H54 (cell line): ENCODE measurements at regions not wholly inside any gene's neighbourhood (a gene's known extent, or its start where the extent isn't known, plus 50 kb on each side); places are given as distances from the start of the nearest gene placed in this dataset.
A peak's percentile ranks its signal among the peaks of the same experiment; 100 is the strongest.

ENCODE experiments used
- DNase-seq: peaks from one replicate; pipeline ENCODE4 v3.0.0; 2011; ENCODE audit warnings: low spot score, mixed read lengths; ENCODE audit not compliant: insufficient read length
- FAIRE-seq: peaks from 3 replicates; lab custom pipeline; 2011; peaks lifted over from hg19 to GRCh38; lab: Jason Lieb, UNC
- POLR2A ChIP-seq: IDR thresholded peaks from 2 replicates; pipeline ENCODE4 v1.6.1; 2011; ENCODE audit warnings: low read depth, mild to moderate bottlenecking, low read length

GRCh38 chr10:108203905-108204527, 1039.5 kb upstream of the SORCS1 start:
- no peak for FAIRE-seq
- DNase-seq, result no peak
- no peak for TF ChIP-seq POLR2A

DNA sequence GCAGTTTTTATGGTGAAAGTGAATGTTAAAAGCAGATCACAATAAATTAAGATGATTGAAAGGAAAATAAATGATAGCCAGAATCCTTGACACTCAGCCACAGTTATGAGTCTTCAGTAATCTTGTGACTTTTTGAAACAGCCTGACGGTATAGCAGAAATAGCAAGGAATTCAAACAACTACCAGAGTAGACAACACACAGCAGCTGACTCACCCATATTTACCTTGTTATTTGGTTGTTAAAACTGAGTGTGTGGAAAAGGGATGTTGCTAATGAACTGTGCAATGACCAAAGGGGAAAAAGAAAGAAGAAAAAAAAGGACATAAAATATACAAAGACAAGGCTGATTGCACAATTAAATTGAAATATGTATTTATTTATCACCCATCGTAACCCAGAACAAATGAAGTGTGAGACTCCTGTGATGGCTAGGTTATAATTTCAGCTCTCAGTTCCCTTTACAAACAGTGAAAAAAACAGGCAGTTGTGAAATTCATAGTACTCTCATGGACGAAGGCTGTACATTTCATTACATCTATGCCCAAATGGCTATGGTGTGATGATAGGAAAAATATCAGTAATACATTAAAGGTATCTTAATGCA, 1023.0 kb upstream of the SORCS1 start:
- no peak for DNase-seq
- FAIRE-seq, result no peak
- no peak for TF ChIP-seq POLR2A

DNA sequence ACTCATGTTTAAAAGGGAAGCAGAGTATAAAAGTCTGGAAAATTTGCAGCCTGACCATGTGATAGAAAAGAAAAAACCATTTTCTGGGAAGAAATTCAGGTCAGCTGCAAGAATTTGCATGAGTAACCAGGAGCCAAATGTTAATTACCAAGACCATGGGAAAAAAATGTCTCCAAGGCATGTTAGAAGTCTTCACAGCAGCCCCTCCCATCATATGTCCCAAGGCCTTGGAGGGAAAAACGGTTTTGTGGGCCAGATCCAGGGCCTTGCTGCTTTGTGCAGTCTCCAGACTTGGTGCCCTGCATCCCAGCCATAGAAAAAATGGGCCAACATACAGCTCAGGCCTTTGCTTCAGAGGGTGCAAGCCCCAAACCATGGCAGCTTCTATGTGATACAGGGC, 1019.6 kb upstream of the SORCS1 start:
- TF ChIP-seq POLR2A, result no peak
- FAIRE-seq (no peak), DNase-seq (no peak)

DNA sequence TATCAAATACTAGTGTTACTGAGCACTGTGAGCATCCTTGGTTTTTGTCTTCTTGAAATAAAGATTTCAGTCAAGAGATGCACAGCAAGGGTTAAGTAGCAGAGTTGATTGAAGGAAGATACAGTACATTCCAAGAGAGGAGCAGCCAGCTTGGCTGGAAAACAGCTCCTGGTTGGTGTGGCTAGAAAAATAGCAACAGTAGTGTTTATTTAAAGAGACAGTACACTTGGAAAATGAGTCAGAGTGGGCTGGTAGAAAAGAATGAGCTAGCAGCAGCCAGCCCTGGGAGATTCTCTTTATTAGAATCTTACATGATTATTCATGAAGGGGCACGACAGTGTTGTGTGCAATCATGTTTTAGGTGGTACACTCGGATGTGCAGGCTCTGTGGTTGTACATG, 1016.4 kb upstream of the SORCS1 start:
- DNase-seq (peak; percentile 5), FAIRE-seq (no peak)
- TF ChIP-seq POLR2A, result no peak

- FAIRE-seq (no peak), DNase-seq (no peak)
- no peak for TF ChIP-seq POLR2A
These were observed 1005.3 kb upstream of the SORCS1 start for GRCh38 chr10:108169846-108170245.

DNA sequence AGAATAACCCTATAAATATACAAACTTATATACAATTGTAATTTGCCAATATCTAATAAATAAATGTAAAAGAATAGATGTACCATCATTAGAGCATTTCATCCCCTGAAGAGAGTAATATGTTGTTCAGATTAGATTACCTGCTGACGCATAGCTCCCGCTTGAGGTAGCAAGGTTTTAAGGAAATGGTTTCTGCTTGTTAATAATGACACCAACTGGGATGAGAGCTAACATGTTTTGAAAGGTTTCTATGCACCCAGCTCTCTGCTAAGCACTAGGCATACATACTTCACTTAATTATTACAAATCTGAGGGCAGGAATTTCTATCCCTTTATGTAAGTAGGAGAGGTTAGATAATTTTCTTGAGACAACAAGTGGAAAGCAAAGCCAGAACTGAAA, 1003.3 kb upstream of the SORCS1 start:
- no peak for TF ChIP-seq POLR2A
- no peak for DNase-seq

GRCh38 chr10:108166401-108166800, 1001.9 kb upstream of the SORCS1 start:
- no peak for FAIRE-seq
- no peak for DNase-seq
- no peak for TF ChIP-seq POLR2A

More for the DNA sequence above, 1003.3 kb upstream of the SORCS1 start:
- FAIRE-seq, result no peak

DNA sequence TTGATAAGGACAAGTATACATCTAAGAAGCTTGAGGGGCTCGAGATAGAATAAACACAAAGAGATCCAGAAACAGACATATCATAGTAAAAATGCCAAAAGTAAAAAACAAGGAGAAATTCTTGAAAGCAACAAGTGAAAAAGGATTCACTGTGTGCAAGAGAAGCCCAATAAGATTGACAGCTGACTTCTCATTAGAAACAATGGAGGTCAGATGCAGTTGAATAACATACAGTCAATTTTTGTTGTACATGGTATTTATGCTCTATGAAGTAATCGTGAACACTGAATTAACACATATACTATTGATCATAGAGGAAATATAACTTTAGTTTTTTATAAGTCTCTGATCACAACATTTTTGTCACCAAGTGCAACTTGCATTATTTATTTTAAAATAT, 982.8 kb upstream of the SORCS1 start:
- TF ChIP-seq POLR2A, result no peak
- DNase-seq (no peak), FAIRE-seq (no peak)

DNA sequence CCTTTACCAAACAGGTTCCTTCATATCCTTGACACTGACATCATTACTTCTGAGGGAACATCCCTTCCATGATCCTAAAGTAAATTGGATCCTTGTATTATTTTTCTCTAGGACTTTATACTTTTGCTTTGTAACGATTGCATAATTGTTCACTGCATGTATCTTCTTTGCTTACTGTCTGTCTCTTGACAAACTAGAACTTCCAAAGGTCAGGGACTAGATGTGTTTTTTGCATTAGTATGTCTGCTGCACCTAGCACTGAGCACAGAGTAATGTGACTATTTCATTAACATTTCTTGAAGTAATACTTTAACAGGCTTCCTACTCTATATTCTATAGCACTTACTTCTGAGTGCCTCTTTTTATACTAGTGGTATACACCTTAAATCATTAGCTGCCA, 976.6 kb upstream of the SORCS1 start:
- FAIRE-seq (no peak), DNase-seq (no peak)
- no peak for TF ChIP-seq POLR2A

GRCh38 chr10:108132303-108132702, 967.8 kb upstream of the SORCS1 start:
- no peak for TF ChIP-seq POLR2A
- DNase-seq (no peak), FAIRE-seq (no peak)

- no peak for TF ChIP-seq POLR2A
- FAIRE-seq (no peak), DNase-seq (no peak)
These were observed 966.1 kb upstream of the SORCS1 start for GRCh38 chr10:108130575-108130974.

- DNase-seq (no peak), FAIRE-seq (no peak)
- TF ChIP-seq POLR2A, result no peak
These were observed 947.7 kb upstream of the SORCS1 start for GRCh38 chr10:108112218-108112617.

DNA sequence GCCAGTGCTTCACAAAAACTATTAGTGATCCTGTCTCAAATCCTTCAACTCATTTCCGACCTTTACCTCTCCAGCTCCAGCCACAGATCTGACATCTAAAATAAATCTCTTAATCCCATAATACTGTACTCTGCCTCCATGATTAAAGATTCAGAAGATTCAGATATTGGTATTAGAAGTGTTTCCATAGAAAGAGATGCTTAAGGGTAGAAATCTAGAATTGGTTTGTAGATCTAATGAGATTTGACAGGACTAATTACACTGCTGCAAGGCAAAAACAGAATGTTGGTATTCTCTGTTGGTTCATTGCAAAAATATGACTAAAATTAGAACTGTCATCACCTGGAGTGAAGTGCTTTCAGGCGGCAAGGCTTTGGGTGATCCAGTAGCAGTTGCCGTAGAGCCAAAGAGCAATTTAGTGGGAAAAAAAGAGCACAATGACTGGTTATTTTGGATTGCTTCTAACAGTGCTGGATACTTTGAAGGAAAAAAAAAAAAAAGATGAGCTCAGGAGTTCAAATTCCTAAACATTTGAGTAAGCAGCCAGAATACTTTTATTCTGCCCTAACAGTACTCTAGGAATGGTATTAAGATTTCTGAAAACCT, 940.1 kb upstream of the SORCS1 start:
- TF ChIP-seq POLR2A, result no peak
- FAIRE-seq, result no peak
- no peak for DNase-seq

- FAIRE-seq (no peak), DNase-seq (no peak)
- TF ChIP-seq POLR2A, result no peak
These were observed 932.8 kb upstream of the SORCS1 start for GRCh38 chr10:108097258-108097657.

GRCh38 chr10:108095932-108096925, 931.7 kb upstream of the SORCS1 start:
- TF ChIP-seq POLR2A, result no peak
- no peak for FAIRE-seq
- no peak for DNase-seq
